Activated T-helper 1 cell treated with anti-CD3 and anti-CD28 coated beads, Interleukin-2, amount 50 U/mL, for 16 hours (primary cell): ENCODE measurements at regions not wholly inside any gene's neighbourhood (a gene's known extent, or its start where the extent isn't known, plus 50 kb on each side); places are given as distances from the start of the nearest gene placed in this dataset.

Source experiments
- DNase-seq, 2 donors: peaks; one replicate each; pipeline ENCODE4 v3.0.0-alpha.2; 2020; ENCODE audit warnings: low read depth in 1 of 2, low spot score in 1 of 2

DNA sequence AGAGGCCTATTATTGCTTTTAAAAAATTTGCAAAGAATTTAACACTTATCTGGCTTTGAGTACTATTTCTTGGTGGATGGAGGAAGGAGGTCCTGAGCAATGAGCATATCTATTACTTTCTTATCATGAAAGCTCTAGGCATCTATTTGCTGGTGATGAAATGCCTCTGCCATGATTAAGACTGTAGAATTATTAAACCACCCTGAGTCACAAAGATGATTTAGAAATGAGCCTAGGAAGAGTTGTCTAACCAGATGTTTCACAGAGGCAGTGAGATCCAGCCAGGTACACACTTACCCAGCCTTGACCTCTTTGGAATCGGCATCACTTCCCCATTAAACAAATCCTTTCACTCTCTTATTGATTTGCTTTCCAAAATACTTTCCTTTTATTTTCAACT lies 304.4 kb upstream of the KIF2A start:
- no peak for DNase-seq

DNA sequence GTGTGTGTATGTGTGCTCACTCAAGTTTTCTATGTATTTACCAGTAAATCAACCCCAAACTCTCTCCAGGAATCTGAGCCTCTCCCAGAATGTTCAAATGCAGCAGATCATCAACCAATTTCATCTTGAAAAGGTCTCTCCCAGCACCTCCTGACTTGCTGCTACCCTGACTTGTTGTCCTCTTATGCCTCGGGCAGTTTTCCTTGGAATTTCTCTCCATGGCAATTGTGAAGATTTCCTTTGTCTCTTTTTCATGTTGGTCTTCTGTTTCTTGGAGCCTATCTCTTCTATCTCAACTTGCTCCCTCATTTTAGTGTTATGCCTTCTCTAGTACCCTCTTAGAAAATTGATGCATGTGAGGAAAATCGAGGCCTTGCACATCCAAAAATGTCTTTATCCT lies 303.6 kb upstream of the KIF2A start:
- no peak for DNase-seq

DNA sequence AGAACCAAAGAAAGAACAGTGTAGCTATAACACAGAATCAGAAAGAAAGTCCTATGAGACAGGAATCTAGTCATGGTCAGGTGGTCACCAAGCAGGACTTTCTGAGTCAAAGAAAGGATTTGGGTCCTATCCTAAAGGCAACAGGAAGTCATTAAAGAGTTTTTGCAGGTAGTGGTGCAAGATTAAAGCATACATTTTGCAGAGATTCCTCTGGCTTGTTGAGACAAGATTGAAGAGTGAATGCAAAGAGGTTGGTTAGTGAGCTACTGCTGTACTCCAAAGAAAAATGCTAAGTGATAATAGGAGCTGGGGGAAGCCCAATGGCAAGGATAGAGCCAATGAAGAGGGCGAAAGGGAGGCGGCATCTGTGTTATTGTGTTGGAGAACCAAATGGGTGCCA lies 300.5 kb upstream of the KIF2A start:
- DNase-seq, result no peak

DNA sequence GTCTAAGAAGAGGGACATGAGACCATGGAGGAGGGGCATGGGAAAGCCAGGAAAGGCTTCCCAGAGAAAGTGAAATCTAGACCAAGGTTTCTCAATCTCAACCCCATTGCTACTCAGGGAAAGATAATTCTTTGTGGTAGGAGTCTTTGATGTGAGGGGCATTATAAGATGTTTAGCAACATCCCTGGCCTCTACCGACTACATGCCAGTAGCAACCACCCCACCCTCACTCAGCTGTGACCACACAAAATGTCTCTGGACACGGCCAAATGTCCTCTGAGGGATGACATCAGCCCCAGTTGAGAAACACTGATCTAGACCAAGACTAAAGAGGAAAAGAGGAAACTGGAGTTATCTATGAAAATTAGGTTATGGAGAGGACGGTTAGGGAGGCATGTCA lies 298.5 kb upstream of the KIF2A start:
- no peak for DNase-seq

DNA sequence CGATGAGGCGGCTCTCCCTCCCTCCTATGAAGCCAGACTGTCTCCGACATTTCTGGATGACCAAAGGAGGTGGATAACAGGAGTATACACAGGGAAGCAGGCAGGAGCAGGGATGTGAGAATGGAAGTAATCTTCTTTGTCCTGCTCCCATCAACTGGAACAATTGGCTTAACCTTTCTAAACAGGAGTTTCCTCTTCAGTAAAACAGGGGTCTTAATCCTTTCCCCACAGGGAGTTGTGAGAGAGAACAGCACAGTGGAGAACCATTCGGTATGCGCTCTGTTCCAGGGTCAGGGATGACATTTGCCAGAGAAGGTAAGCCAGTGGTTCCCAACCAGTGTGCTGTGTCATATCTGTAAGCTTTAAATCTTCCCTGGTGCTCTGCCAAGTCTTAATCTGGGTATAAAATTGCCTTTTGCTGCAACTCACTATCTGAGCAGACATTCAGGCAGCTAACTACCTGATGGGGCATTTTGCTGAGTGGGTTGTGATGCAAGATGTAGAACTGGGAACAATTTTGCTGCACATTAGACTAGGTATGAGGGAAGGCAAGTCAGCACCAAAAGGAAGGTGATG lies 294.8 kb upstream of the KIF2A start:
- no peak for DNase-seq

DNA sequence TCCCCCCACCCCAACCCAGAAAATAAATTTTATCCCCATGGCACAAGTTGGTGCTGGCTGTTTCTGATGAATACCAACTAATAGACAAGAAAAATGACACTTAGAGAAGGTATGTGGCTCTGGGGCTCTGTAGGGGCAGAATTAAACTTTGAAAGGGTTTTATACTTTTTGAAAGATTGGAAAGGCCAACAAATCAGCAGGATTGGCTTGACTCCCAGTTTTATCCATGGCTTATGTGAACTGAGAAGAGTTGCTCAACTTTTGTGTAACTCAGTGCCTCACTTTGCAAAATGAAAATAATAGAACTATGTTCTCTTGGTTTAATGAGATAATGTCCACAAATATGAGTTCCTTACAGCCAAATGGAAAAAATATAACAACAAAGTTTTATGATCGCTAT lies 288.9 kb upstream of the KIF2A start:
- no peak for DNase-seq

DNA sequence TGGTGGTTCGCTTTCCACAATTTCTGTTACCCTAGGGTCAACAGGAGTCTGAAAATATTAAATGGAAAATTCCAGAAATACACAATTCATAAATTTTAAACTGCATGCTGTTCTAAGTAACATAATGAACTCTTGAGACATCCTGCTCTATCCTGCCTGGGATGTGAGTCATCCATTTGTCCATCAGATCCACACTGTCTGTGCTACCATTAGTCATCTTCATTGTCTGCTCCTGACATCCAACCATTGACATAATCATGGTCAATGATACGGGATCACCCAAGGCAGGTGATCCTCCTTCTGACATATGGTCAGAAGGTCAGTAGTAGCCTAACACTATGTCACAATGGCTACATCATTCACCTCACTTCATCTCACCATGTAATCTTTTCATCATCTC lies 276.7 kb upstream of the KIF2A start:
- no peak for DNase-seq

DNA sequence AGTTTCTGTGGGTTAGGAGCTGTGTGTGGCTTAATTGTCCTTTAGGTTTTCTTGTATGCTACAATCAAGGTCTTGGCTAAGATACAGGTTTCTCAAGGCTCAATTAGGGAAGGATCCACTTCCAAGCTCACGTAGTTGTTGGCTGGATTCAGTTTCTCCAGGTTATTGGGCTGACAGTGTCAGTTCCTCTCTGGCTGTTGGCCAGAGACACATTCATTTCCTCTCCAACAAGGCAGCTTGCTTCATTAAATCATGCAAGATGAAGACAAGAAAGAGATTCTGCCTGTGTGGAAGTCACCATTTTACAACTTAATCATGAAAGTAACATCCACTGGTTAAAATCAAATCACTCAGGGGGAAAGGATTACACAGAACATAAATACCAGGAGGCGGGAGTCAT lies 275.7 kb upstream of the KIF2A start:
- DNase-seq, result no peak

DNA sequence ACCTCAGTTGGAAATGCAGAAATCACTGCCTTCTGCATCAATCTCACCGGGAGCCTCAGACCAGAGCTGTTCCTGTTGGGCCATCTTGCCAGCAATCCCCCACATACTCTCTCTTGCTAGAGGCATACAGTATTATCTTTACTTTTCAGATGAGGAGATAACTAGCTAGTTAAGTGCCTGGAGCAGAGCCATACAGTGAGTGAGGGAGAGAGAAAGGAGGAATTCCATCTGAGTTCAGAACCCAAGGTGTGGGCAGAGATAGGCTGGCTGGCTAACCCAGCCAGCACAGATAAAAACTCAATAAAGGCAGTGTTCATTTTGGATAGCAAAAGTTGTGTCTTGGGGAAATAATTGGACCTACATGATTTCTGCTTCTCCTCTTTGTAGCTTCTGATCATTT lies 268.0 kb upstream of the KIF2A start:
- no peak for DNase-seq

DNA sequence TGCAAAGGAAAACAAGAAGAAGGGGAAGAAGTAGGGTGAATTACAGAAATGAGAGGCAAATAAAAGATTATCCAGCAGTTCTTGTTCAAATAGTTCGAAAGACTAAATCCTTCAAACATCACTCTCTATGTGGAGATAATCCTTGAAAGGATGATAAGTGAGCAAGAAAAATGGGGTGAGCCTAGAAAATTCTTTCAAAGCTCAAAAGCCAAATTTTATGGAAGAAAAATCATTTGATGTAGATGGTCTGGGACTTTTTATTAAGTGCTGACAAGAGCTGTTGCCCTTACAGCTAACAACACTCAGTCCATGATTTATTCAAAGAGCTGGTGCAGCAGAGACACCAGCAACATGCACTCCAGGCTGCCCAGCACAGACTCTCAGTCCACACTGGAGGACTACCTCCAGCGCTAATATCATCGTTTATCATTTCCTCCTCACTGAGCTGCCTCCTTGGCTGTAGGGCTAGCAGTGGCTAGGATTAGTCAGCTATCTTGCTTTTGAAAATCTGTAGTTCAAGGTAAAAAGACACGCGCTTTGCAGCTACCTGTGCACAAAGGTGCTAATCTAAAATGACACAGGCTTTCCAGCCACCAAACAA lies 264.8 kb upstream of the KIF2A start:
- no peak for DNase-seq

DNA sequence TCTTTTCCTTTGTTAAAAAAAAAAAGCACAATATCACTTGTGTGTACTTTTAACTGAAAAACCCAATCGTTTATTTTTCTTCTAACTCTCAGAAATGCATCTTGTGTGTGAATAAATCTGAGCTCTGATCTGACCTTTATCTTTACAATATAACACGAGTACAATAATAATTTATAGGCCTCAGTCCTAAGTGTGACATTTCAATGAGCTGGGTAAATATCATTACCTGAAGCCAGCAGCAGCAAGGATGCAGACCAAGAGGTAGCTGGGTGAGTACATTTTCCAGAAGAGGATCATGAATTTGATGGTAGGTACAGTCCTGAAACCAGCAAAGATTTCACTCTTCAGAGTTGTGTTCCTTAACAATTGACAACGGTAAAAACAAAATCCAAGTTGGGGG lies 264.0 kb upstream of the KIF2A start:
- DNase-seq, result no peak

DNA sequence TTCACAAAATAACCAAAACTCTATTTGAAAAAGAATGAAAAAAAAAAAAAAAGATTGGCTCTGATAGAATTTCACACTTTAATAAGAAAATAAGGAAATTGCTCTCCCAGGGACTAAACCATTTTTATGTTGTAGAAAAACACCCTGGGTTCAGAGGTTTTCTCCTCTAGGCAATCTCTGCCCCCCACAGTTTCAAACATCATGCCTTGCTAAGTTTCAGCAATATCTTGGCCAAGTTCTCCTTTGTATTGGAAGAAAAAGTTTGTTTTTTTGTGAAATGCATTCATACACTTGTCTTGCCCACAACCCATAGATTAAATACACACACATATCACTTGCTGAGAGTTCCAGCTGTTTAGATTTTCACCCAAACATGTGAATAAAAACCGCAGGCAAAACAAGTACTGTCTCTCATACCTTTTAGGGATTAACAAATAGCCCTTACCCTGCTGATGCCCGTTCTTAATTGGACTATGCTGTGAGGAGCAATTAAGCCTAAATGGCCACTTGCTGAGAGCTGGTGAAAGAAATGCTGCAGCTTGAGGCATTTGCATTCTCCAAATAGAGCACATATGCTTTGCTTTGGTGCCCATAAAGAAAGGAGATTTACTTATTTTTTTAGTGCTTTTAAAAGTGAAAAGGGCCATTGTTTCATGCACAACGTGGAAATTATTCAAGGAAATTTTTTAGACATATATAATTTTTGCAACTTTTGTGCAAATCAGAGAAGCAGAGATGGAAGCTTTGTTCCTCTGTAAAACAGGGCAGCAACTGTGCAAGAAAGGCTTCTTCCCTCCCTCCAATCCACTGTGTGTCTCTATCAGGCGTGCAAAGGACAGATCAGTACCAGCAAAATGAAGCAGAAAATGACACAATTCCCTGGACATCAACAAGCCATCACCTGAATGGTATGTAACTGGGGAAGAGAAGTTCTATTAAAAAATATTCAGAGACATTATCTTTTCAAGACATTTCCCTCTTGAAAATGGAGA lies 262.4 kb upstream of the KIF2A start:
- no peak for DNase-seq

DNA sequence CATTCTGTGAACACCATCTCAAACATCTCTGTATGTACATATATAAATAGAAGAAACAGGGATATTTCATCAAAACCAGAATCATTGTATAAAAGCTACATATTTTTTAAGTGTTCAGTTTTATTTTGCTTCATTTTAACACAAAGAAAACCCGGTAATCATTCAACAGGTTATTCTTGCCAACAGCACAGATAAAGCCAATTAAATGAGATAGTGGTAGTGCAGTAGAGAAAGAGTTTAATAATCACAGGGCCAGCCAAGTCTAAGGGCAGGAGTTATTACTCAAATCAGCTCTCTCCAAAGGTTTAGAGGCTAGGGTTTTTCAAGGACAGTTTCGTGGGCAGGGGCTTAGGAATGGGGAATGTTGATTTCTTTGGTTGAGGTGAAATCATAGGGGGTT lies 261.0 kb upstream of the KIF2A start:
- DNase-seq, result no peak

DNA sequence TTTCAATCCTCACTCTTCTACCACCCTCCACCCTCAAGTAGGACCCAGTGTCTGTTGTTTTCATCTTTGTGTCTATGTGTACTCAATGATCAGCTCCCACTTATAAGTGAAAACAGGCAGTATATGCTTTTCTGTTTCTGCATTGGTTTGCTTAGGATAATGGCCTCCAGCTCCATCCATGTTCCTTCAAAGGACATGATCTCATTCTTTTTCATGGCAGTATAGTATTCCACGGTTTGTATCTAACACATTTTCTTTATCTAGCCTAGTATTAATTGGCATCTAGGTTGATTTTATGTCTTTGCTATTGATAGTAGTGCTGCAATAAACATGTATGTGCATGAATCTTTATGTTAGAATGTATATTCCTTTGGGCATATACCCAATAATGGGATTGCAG lies 259.8 kb upstream of the KIF2A start:
- no peak for DNase-seq

DNA sequence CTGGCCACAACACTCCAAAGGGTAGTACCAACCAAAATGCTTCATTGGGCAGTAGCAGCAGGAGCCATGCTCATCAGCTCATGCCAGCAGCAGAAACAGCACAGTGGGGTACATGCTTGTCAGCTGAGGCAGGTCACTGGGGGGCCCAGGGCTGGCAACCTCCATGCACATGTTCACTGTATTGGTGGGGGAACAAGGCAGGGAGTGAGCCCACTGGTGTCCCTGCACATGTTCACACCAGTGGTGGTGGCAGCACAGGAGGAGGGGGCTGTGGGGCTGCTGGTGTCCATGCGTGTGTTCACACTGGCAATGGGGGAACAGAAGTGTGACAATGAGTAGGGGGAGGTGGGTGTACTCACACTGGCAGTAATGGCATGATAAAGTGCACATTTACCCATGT lies 254.3 kb upstream of the KIF2A start:
- DNase-seq, result no peak

DNA sequence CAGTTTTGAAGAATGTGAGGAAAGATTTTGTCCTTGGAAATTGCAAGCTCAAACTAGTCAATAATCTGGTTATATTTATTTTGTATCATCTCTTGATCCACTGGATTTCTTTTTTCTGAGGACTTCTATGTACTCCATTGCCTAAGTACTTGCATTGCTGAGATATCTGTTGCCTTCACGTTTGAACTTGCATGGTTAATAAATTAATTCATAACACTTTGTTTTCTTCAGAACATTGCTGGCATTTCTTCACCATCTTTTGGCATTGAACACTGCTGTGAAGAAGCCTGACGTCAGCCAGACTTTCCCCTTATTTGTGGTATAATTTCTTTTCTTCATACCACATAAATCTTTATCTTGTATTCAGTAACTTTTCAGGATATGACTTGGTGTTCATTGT lies 246.0 kb upstream of the KIF2A start:
- DNase-seq, result no peak

DNA sequence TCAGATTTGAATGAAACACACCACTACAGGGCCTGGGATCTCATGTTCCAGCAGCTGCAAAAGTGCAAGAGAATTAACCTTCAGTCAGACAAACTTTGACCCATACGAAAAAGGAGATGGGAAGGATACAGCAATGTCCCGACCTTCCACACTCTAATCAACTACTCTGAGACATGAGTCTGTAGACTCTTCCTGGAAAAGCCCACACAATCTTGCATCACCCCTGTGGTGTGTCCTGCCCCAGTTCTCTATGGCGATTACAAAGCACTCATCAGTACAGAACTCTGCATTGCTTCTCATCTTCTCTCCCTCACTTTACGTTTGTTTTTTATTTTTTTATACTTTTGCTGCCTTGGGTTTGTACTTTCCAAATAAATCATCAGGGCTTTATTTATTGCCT lies 241.0 kb upstream of the KIF2A start:
- DNase-seq, result no peak

DNA sequence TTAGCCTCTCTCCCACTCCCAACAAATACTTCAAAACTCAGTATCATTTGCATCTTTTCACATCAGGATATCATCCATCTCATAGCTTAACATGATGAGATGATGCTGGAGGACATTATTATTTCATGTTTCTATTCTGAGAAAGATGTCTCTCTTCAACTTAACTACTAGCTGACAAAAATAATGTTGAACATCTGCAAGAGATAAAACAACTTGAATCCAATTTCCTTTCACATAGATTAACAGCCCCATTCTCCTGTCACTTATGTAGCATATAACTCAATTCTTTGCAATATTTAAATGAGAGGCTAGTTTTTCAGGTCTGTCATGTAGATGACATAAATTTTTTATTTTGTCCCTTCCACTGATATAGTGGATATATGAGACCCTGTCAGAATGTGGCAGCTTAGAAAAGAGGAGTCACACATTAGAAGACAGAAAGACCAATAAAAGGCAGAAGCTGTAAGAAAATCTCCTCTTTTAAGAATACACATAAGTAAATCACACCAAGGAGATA lies 239.2 kb upstream of the KIF2A start:
- DNase-seq, result no peak

DNA sequence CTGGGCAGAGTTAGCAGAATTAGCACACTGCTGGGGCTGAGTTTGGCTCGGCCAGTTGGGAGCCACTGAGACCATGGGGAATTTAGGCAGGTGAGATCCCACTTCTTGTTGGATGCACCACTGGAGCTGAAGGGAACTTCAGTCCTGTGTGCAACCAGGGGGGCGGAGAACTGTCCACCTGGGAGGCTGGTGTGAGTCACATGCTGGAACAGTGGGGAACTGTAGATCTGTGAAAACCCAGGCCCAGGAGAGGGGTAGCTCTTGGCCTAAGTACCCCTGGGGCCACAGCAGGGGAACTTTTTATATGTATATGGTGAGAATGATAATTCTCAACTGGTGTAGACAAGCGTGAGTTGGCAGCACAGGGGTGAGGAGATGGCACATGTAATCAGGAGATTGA lies 237.5 kb upstream of the KIF2A start:
- DNase-seq, result no peak

DNA sequence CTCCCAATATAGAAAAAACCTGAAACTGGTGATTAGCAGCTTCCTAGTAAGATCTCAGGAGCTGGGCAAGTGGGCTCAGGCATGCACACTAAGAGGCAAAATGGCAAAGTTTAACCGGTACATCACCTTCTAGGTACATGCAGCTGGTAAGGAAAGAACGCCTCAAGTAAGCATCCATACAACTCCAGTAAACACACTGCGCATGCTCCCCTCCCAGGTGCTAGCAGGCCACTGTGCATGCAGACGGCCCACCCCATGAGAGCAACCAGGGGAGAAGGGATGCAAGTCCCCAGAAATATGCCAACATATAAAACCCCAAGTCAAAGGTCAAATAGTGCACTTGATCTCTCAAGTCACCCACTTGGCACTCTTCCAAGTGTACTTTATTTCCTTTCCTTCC lies 228.6 kb upstream of the KIF2A start:
- DNase-seq, result no peak

DNA sequence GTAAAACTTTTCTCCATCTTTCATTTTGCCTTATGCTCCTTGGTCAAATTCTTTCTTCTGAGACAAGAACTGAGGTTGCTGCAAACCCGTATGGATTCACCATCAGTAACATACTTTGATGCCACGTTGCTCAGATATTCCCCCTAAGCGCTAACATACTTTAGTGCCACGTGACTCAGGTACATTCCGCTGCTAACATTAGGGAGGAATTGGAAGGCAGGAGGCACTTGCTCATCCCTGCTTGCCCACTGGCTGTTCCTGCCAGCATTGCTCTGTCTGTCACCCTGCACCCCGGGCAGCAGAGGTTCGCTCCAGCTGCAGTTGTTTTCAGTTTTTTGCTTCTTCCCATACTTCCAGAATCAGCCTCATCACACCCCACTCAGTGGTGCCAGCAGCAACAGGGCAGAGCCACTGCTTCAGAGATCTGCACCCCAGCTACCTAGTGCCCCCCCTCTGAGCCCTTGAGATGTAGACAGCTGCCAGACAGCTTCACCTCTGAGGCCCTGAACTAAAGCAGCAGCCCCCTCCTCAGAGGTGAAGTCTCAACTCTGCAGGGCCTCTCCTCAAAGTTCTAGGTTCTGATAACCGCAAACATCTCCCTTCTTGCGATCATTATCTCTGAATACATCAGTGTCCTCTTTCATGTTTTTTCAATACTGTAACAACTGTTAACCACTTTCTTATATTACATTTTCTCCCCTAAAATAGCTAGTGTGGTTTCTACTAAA lies 228.0 kb upstream of the KIF2A start:
- DNase-seq, result no peak

DNA sequence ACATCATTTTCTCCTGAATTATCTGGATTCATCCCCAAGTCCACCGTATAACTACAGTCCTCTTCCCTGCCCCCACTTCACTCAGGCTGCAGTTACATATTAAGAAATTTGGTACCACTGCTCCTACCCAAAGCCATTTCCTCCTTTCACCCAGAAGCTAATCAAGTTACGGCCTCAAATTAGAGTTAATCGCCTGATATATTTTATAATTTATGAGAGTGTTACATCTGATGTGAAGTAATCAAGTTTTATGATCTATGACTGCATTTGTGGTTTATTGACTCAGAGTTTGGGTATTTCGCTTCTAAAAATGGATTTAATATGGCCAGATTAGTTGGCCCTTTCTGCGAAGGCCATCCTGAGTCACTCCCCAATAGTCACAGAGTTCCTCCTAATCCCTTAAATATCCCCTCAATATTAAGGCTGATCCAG lies 223.6 kb upstream of the KIF2A start:
- no peak for DNase-seq
